HG03460 (cell line): ENCODE measurements at regions not wholly inside any gene's neighbourhood (a gene's known extent, or its start where the extent isn't known, plus 50 kb on each side); places are given as distances from the start of the nearest gene placed in this dataset.
"Not testable (repeated sequence)": the region's sequence is repeated elsewhere in the genome, so short reads cannot be mapped to it uniquely, and the experiment has no call there.

Experiments used
- ATAC-seq: cut with Tn5 transposase; IDR thresholded peaks from one replicate; pipeline ENCODE4 v1.9.1; 2021; ENCODE audit not compliant: unreplicated experiment

GRCh38 chr1:65581119-65581518, 160.7 kb downstream of the LEPR start:
- no peak for ATAC-seq

GRCh38 chr1:65584399-65584798, 163.9 kb downstream of the LEPR start:
- ATAC-seq = no peak

- ATAC-seq = no peak
Measured at GRCh38 chr1:65590279-65590678, 169.8 kb downstream of the LEPR start.

- no peak for ATAC-seq
Measured at GRCh38 chr1:65593516-65593915, 173.0 kb downstream of the LEPR start.

- no peak for ATAC-seq
Measured at GRCh38 chr1:65595724-65596123, 175.3 kb downstream of the LEPR start.

GRCh38 chr1:65596768-65597167, 176.3 kb downstream of the LEPR start:
- no peak for ATAC-seq

GRCh38 chr1:65605621-65606020, 185.2 kb downstream of the LEPR start:
- ATAC-seq = no peak

GRCh38 chr1:65606426-65606825, 186.0 kb downstream of the LEPR start:
- no peak for ATAC-seq

- no peak for ATAC-seq
Measured at GRCh38 chr1:65613884-65614283, 178.8 kb upstream of the PDE4B start.

GRCh38 chr1:65615859-65616258, 176.8 kb upstream of the PDE4B start:
- no peak for ATAC-seq

- ATAC-seq = not testable (repeated sequence)
Measured at GRCh38 chr1:65621721-65622120, 171.0 kb upstream of the PDE4B start.

- ATAC-seq = no peak
Measured at GRCh38 chr1:65623895-65624294, 168.8 kb upstream of the PDE4B start.

GRCh38 chr1:65625528-65625927, 167.2 kb upstream of the PDE4B start:
- ATAC-seq = no peak

- no peak for ATAC-seq
Measured at GRCh38 chr1:65626003-65626402, 166.7 kb upstream of the PDE4B start.

GRCh38 chr1:65629788-65630187, 162.9 kb upstream of the PDE4B start:
- ATAC-seq = no peak

GRCh38 chr1:65630855-65631254, 161.8 kb upstream of the PDE4B start:
- ATAC-seq = no peak

- no peak for ATAC-seq
Measured at GRCh38 chr1:65632235-65632634, 160.5 kb upstream of the PDE4B start.

GRCh38 chr1:65640046-65640445, 152.6 kb upstream of the PDE4B start:
- no peak for ATAC-seq

- ATAC-seq = not testable (repeated sequence)
Measured at GRCh38 chr1:65649185-65649584, 143.5 kb upstream of the PDE4B start.

- ATAC-seq = no peak
Measured at GRCh38 chr1:65650682-65651081, 142.0 kb upstream of the PDE4B start.

GRCh38 chr1:65654526-65654925, 138.2 kb upstream of the PDE4B start:
- ATAC-seq = not testable (repeated sequence)

GRCh38 chr1:65657609-65658008, 135.1 kb upstream of the PDE4B start:
- not testable (repeated sequence) for ATAC-seq

- ATAC-seq = no peak
Measured at GRCh38 chr1:65658122-65658521, 134.6 kb upstream of the PDE4B start.

GRCh38 chr1:65668368-65668767, 124.3 kb upstream of the PDE4B start:
- no peak for ATAC-seq
